ENCODE measurements at regions not wholly inside any gene's neighbourhood (a gene's known extent, or its start where the extent isn't known, plus 50 kb on each side); places are given as distances from the start of the nearest gene placed in this dataset.

DNA sequence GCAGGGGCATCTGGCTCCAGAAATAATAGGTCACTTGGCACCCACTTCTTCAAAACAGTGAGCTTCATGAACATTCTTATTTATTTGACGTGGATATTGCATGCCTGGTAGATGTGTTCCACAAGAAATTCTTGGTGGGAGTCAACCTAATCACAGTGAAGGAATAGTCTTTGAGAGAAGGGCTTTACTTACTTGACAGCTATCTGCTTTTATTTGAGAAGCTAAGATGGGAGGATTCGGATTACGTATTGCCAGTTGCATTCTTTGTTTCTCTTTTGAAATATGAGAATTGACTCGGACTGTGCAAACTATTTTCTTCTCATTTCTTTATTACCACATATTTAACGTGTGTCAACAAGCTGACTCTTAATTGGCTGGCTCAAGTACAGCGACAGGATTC, 117.2 kb downstream of the FASLG start:
- Histone ChIP-seq H3K4me2 (no peak overlapping the region), H3K4me3 (no peak overlapping the region), H3K36me3 (replicated peaks; ENCODE audit: insufficient read depth, low read depth) (no peaks in the 10 kb centered on the region), H3K9me2 (replicated peaks; ENCODE audit: insufficient read depth) (no peaks in the 10 kb centered on the region), H3K4me1 (ENCODE audit: insufficient read depth) (no peaks in the 10 kb centered on the region), H3K27ac (no peak overlapping the region), H3K9me3 (ENCODE audit: low read depth) (no peaks in the 10 kb centered on the region), H3K79me2 (no peaks in the 10 kb centered on the region), H3K27me3 (no peaks in the 10 kb centered on the region), H2AFZ (no peak overlapping the region), H4K20me1 (ENCODE audit: insufficient read depth, poor library complexity, severe bottlenecking) (no peaks in the 10 kb centered on the region)
- 80% methylated on average over 6 of the region's 6 CpGs for WGBS (ENCODE audit: low lambda C conversion rate, missing lambda C conversion rate)
- DNase-seq (ENCODE audit: low spot score) = no peak
- no peak for TF ChIP-seq EZH2 (IDR thresholded peaks at IDR 0.05; ENCODE audit: borderline replicate concordance)
- no peak for TF ChIP-seq EZH2phosphoT487 (IDR thresholded peaks at IDR 0.05; ENCODE audit: low read depth, severe bottlenecking, unreplicated experiment)
- TF ChIP-seq CTCF (IDR thresholded peaks at IDR 0.05; ENCODE audit: poor library complexity) = no peak

DNA sequence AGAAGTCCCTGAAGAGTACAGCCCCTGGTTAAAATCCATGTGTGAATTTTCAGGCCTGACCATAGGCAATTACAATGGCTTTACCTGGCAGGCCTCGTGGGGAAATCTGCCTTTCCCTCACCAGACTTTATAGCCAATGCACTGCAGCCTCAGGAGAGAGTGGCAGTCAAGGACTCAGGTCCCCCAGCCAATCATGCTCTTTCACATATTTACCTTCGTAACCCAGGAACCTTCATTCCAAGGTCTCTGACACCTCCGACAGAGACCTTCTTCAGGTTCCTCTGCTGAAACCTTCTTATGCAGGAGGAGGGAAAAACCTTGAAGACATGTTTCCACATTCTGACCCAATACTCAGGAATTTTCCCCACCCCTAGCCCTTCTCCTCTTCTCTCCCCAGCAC, 118.9 kb downstream of the FASLG start:
- no peak for TF ChIP-seq EZH2phosphoT487 (IDR thresholded peaks at IDR 0.05; ENCODE audit: low read depth, severe bottlenecking, unreplicated experiment)
- TF ChIP-seq CTCF (IDR thresholded peaks at IDR 0.05; ENCODE audit: poor library complexity) = no peak
- TF ChIP-seq EZH2 (IDR thresholded peaks at IDR 0.05; ENCODE audit: borderline replicate concordance) = no peak
- no peak overlapping the region for H3K4me3 ChIP-seq
- H2AFZ ChIP-seq = no peak overlapping the region
- no peak overlapping the region for H3K27ac ChIP-seq
- no peaks in the 10 kb centered on the region for H3K79me2 ChIP-seq
- H4K20me1 ChIP-seq (ENCODE audit: insufficient read depth, poor library complexity, severe bottlenecking) = no peaks in the 10 kb centered on the region
- H3K9me2 ChIP-seq (replicated peaks; ENCODE audit: insufficient read depth) = no peaks in the 10 kb centered on the region
- H3K4me2 ChIP-seq = no peak overlapping the region
- no peaks in the 10 kb centered on the region for H3K9me3 ChIP-seq (ENCODE audit: low read depth)
- no peaks in the 10 kb centered on the region for H3K27me3 ChIP-seq
- H3K36me3 ChIP-seq (replicated peaks; ENCODE audit: insufficient read depth, low read depth) = no peaks in the 10 kb centered on the region
- DNase-seq (ENCODE audit: low spot score) = no peak
- WGBS (ENCODE audit: low lambda C conversion rate, missing lambda C conversion rate) = 77% methylated on average over 3 of the region's 3 CpGs
- H3K4me1 ChIP-seq (ENCODE audit: insufficient read depth) = no peaks in the 10 kb centered on the region

- TF ChIP-seq CTCF (IDR thresholded peaks at IDR 0.05; ENCODE audit: poor library complexity) = peak; percentile 14
- no peak for TF ChIP-seq EZH2 (IDR thresholded peaks at IDR 0.05; ENCODE audit: borderline replicate concordance)
- Histone ChIP-seq H3K36me3 (replicated peaks; ENCODE audit: insufficient read depth, low read depth) (no peaks in the 10 kb centered on the region), H4K20me1 (ENCODE audit: insufficient read depth, poor library complexity, severe bottlenecking) (no peaks in the 10 kb centered on the region), H3K4me1 (ENCODE audit: insufficient read depth) (no peaks in the 10 kb centered on the region), H3K27me3 (no peaks in the 10 kb centered on the region), H3K4me2 (no peak overlapping the region), H3K4me3 (no peak overlapping the region), H3K27ac (peak overlapping the region; percentile 4), H3K9me2 (replicated peaks; ENCODE audit: insufficient read depth) (no peaks in the 10 kb centered on the region), H2AFZ (no peak overlapping the region), H3K9me3 (ENCODE audit: low read depth) (no peaks in the 10 kb centered on the region), H3K79me2 (no peaks in the 10 kb centered on the region)
- WGBS (ENCODE audit: low lambda C conversion rate, missing lambda C conversion rate) = 77% methylated on average over 7 of the region's 7 CpGs
- peak; percentile 11 for DNase-seq (ENCODE audit: low spot score)
These were observed 119.9 kb downstream of the FASLG start for GRCh38 chr1:172778456-172779455.
